ENCODE measurements at regions not wholly inside any gene's neighbourhood (a gene's known extent, or its start where the extent isn't known, plus 50 kb on each side); places are given as distances from the start of the nearest gene placed in this dataset.
"Not testable (repeated sequence)": the region's sequence is repeated elsewhere in the genome, so short reads cannot be mapped to it uniquely, and the experiment has no call there.

GRCh38 chr22:16090991-16091390 is 401.2 kb downstream of the POTEH start:
- not testable (repeated sequence) for DNase-seq

- not testable (repeated sequence) for DNase-seq
Measured at GRCh38 chr22:16105121-16105520, 415.3 kb downstream of the POTEH start.

DNA sequence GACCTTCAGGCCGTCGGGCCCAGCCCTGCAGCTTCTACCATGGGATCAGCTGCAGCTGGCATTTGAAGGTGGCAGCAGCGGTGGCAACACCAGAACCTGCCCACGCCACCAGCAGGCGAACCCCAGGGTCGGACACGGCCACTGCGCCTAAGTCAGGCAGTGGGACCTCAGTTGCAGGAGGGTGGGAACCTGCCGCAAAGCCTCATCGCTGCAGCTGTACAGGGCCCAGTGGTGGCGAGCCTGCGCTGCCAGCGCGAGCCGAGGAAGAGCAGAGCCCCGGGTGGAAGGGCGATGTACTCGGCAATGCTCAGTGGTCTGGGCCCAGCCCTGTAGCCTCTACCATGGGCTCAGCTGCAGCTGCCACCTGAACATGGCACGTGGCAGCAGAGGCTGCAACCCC is 441.6 kb downstream of the POTEH start:
- DNase-seq: not testable (repeated sequence)

- no peak for DNase-seq
Measured at GRCh38 chr22:16131918-16132317, 442.1 kb downstream of the POTEH start.

- DNase-seq: not testable (repeated sequence)
Measured at GRCh38 chr22:16132598-16132997, 442.8 kb downstream of the POTEH start.

DNA sequence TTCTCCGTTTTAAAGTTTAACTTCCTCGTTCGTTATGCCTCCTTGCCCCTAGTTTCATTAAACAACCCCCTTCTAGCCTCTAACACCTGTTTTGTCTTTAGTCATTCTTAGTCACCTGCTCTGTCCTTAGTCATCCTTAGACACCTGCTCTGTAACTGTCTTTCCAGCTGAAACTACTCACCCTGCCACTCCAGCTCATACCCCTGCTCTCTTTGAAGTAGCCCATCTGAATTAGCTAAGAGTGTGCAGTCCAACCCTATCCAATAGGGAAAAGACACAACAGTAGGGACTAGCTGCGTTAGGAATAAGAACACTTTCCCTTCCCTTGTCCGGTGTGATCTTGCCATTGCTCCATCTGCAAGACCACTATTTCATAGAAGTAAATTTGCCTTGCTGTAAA is 446.5 kb downstream of the CCT8L2 start:
- DNase-seq: not testable (repeated sequence)

GRCh38 chr22:16146916-16147315 is 445.7 kb downstream of the CCT8L2 start:
- DNase-seq: peak in 2 of 3 donors; percentile 4 to 17

- not testable (repeated sequence) for DNase-seq
Measured at GRCh38 chr22:16177287-16177686, 415.3 kb downstream of the CCT8L2 start.

GRCh38 chr22:16183864-16184263 is 408.7 kb downstream of the CCT8L2 start:
- not testable (repeated sequence) for DNase-seq
